Mesothelial cell of epicardium (in vitro differentiated cells): ENCODE measurements at regions not wholly inside any gene's neighbourhood (a gene's known extent, or its start where the extent isn't known, plus 50 kb on each side); places are given as distances from the start of the nearest gene placed in this dataset.

Experiments used
- DNase-seq, 2 experiments: peaks; one replicate each; pipeline ENCODE4 v3.0.0; 2021; ENCODE audit warnings: low spot score in 2 of 2; ENCODE audit not compliant: unreplicated experiment in 2 of 2
- H3K27ac Mint-ChIP-seq: 2 replicates; pipeline ENCODE4 v1.8.0; 2021; ENCODE audit warnings: mixed read lengths
- H3K27me3 Mint-ChIP-seq: 2 replicates; pipeline ENCODE4 v1.8.0; 2021; ENCODE audit warnings: low read depth, mixed read lengths
- H3K36me3 Mint-ChIP-seq: 2 replicates; pipeline ENCODE4 v1.8.0; 2021; ENCODE audit warnings: mixed read lengths
- H3K4me1 Mint-ChIP-seq: 2 replicates; pipeline ENCODE4 v1.8.0; 2021; ENCODE audit warnings: mixed read lengths
- H3K4me3 Mint-ChIP-seq: 2 replicates; pipeline ENCODE4 v1.8.0; 2021; ENCODE audit warnings: mild to moderate bottlenecking, moderate library complexity, mixed read lengths
- H3K9me3 Mint-ChIP-seq: 2 replicates; pipeline ENCODE4 v1.8.0; 2021; ENCODE audit warnings: mixed read lengths
- TF ChIP-seq, protein P1 (sequence below): fragments of 200-600 bp; sonication (generic); IDR thresholded peaks from one replicate; pipeline ENCODE4 v1.5.0; 2021; ENCODE audit warnings: antibody characterized with exemption; ENCODE audit not compliant: unreplicated experiment

DNA sequence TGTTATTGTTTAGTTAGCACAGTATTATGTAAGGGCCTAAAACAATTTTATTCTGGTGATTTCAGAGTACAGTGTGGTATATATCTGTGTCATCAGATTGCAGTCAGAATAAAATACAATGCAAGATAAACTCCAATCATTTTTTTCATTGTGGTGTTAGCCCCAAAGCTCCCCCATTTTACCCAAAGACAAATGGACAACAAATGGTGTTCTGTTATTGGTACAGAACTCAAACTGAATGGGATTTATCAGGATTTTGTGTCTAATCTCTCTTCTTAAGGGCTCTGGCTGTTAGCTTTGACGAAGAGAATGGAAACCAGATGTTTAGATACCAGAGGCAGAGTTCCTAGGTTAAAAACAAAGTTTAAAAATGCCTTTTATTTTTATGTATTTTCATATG is 163.1 kb upstream of the USP25 start:
- Mint-ChIP-seq H3K36me3 (peaks cover 2% of the 10 kb centered on the region), H3K27me3 (no peaks in the 10 kb centered on the region), H3K9me3 (peaks cover 20% of the 10 kb centered on the region), H3K4me1 (peaks cover 31% of the 10 kb centered on the region), H3K4me3 (no peak overlapping the region), H3K27ac (peak overlapping the region; percentile 5)
- TF ChIP-seq, protein P1, sequence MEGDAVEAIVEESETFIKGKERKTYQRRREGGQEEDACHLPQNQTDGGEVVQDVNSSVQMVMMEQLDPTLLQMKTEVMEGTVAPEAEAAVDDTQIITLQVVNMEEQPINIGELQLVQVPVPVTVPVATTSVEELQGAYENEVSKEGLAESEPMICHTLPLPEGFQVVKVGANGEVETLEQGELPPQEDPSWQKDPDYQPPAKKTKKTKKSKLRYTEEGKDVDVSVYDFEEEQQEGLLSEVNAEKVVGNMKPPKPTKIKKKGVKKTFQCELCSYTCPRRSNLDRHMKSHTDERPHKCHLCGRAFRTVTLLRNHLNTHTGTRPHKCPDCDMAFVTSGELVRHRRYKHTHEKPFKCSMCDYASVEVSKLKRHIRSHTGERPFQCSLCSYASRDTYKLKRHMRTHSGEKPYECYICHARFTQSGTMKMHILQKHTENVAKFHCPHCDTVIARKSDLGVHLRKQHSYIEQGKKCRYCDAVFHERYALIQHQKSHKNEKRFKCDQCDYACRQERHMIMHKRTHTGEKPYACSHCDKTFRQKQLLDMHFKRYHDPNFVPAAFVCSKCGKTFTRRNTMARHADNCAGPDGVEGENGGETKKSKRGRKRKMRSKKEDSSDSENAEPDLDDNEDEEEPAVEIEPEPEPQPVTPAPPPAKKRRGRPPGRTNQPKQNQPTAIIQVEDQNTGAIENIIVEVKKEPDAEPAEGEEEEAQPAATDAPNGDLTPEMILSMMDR: no peak
- no peak for DNase-seq

DNA sequence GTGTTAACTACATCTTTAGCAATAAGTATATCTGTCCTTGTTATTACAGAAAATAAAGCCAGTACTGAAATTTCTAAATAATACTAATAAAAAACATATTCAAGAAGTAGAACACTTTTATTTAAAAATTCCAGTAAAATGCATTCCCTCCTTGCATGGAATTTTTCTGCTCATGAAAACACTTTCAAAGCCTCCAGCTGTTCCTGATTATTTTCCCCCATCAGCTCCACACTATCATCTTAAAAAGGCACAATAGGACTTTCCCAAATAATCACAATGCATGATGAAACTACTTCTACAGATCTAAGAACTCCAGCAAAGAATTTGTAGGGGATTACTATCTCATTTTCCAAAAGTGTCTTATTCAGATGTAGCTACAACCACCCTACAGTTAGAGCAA is 162.6 kb upstream of the USP25 start:
- H3K4me3 Mint-ChIP-seq: no peak overlapping the region
- DNase-seq: no peak
- TF ChIP-seq, protein P1: no peak
- peak overlapping the region; percentile 26 for H3K27ac Mint-ChIP-seq
- no peaks in the 10 kb centered on the region for H3K27me3 Mint-ChIP-seq
- H3K9me3 Mint-ChIP-seq: peaks cover 20% of the 10 kb centered on the region
- H3K36me3 Mint-ChIP-seq: peaks cover 2% of the 10 kb centered on the region
- peaks cover 31% of the 10 kb centered on the region for H3K4me1 Mint-ChIP-seq

DNA sequence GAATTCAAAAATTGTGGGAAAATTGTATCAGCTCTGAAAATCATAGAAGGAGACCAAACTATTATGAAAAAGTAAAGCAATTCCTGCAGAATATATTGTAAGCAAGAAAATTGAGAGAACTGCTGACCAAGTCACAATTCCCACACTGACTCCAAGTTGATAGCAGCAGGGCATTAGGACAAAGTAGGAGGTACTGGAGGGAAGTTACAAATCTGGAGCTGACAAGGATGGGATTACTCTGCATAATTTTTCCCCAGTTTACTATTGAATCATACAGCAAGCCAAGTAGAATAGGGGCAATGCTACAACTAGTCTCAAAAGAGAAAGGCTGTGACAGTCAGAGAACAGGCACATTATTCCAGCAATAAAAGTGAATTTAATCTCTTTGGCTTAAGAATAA is 161.3 kb upstream of the USP25 start:
- Mint-ChIP-seq H3K36me3 (peaks cover 2% of the 10 kb centered on the region), H3K27ac (no peak overlapping the region), H3K9me3 (peaks cover 20% of the 10 kb centered on the region), H3K27me3 (no peaks in the 10 kb centered on the region), H3K4me3 (no peak overlapping the region), H3K4me1 (peaks cover 31% of the 10 kb centered on the region)
- TF ChIP-seq, protein P1: no peak
- DNase-seq: no peak

DNA sequence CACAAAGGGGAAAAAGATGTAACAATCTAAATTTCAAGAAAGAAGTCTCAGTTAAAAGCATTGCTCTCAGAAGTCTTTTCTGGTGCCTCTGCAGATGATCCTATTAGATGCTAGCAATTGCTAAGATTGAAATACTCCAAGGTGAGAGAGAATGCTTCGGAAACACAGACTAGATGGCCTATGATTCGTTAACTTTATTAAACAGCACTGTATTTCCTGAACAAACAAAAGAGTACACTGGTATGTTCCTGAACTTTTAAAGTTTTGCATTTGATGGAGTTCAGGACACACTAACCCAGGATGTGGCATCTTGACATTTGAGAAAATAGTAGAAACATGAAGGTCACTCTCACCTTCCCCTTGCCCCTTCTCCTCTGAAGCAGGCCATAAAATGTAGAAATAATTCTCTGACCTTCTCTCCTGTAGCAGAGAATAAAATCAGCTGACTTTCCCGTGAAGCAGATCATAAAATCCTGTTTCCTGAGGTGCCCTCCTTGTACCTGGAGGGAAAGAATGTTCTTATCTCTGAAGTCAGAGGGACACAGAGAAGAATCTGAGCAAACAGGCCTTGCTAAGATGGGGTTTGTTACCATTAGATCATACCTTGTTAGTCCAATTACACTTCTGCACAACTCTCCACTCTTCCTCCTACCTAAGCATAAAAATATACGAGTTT is 142.9 kb upstream of the USP25 start:
- H3K36me3 Mint-ChIP-seq: no peaks in the 10 kb centered on the region
- no peaks in the 10 kb centered on the region for H3K27me3 Mint-ChIP-seq
- no peak for DNase-seq
- H3K4me1 Mint-ChIP-seq: peaks cover 29% of the 10 kb centered on the region
- H3K27ac Mint-ChIP-seq: no peak overlapping the region
- no peak overlapping the region for H3K4me3 Mint-ChIP-seq
- TF ChIP-seq, protein P1: no peak
- peaks cover 8% of the 10 kb centered on the region for H3K9me3 Mint-ChIP-seq

DNA sequence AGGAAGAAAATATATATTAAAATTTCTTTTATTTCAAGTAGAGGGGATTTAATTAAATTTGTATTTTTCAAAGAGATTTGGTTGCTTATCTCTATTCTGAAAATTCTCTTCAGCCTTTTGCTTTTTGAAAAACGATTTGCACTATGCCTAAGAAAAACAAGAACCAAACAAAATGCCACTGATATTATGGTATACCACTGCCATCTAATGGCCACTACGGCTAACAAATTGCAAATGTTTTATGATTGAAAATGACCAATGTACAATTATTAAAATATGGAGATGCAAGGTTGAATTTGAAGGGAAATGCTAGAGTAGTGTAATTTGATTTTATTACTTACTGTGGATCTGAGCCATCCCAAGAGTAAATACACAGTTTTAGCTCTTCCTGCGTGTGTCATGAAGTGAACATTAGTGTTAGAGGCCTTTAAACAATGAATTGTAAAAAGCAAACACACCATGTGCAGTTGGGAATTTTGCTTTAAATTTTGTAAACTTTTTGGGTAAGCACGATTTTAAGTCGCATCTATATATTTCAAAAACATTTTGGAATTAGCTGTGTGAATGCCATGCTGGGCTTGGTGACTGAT is 137.4 kb upstream of the USP25 start:
- Mint-ChIP-seq H3K4me1 (peaks cover 11% of the 10 kb centered on the region), H3K4me3 (no peak overlapping the region), H3K9me3 (peaks cover 18% of the 10 kb centered on the region), H3K27me3 (no peaks in the 10 kb centered on the region), H3K36me3 (no peaks in the 10 kb centered on the region), H3K27ac (no peak overlapping the region)
- TF ChIP-seq, protein P1: peak; percentile 51
- DNase-seq: no peak
